Activated T-cell treated with anti-CD3 and anti-CD28 coated beads for 4 hours (primary cell): ENCODE measurements at regions not wholly inside any gene's neighbourhood (a gene's known extent, or its start where the extent isn't known, plus 50 kb on each side); places are given as distances from the start of the nearest gene placed in this dataset.
"Not testable (repeated sequence)": the region's sequence is repeated elsewhere in the genome, so short reads cannot be mapped to it uniquely, and the experiment has no call there.

Experiments
- DNase-seq: peaks from one replicate; pipeline ENCODE4 v3.0.0-alpha.2; 2020

DNA sequence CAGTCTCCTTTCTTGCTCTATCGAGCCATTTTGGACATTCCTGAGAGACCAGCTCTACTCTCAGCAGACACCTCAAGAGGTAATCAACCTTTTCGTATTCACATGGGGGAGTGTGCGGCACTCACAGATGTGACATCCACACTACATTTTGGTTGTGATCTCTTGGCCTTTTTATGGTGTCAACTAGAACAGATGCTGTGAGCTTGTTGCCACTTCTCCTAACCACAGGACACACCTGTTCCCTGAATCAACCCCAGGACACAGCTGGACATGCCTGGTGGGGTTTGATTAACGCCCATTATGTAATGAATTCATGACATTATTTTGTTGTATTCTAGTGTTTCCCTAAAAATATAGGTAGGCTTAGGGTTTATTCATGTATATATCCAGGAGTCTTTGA, 1143.6 kb downstream of the TMEM121 start:
- no peak for DNase-seq

DNA sequence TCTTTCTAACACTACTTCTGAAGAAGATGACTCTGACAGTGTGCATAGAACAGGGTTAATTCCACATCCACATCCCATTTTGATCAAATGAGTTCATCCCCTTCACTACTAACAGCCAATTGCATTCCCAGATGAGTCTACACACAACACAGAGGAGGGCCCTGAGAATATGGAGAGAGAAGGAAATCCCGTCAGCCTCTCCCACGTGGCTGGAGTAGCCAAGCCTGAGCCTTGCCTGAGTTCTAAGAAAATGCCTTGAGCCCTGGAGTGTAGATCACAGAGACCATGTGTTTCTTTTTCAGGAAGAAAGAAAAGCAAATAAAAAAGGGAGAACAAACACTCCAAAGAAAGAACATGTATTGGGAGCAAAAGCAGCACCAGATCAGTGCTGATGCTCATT, 1147.7 kb downstream of the TMEM121 start:
- not testable (repeated sequence) for DNase-seq

DNA sequence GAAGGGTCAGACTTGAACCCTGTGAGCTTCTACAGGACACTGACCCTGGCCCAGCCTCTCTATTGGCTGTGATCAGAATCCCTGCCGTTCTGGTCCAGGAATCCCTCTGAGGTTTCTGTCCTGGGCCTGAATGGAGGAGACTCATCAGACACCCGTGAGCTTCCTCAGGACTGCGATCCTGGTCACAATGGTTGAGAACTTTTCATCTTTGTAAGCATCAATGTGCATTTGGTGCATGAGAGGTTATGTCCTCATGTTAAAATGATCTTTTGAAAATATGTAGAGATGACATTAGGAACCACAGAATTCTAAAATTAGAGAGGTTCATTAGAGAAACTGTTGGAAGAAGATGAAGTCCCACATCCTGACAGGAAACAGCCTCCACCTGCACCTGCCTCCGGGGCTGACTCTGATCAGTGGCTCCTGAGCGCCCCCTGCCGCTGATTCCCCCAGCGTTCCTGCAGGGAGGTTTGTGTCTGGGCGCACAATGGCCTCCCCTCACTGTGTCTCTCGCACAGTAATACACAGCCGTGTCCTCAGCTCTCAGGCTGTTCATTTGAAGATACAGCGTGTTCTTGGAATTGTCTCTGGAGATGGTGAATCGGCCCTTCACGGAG, 1148.2 kb downstream of the TMEM121 start:
- DNase-seq = peak; percentile 35

DNA sequence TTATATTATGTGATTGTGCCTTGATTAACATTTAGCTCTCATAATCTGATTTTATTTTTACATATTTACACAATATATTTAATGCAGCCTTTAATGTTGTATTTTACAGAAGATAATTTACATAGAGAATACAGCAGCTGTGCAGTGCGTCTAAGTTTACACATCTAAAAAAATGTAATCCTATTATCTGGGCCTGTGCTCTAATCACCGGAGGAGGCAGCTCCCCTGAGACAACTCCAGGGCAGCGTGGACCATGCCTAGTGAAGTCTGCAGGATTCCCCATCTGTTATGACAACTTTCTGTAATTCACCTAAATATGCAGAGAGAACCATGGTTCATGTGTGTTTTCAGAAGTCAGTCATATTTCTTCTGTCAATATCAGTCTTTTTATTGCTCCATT, 1149.3 kb downstream of the TMEM121 start:
- DNase-seq = not testable (repeated sequence)

DNA sequence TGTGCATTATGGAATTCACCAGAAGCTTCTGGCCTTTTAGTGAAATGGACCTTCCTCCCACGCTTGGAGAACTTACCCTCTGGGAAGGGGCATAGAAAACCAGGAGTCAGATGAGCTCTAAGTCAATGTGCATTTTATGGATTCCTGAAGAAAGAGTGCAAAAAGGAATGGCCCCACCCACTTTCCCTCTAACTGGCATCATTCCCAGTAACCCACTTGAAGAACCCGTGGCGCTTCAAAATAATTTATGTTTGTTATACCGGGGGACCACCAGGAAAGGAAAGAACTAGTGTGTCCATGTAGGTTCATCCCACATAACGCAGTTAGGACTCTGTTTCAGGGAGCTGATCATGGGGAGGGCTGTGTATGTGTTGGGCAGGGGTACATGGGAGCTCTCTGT, 1153.4 kb downstream of the TMEM121 start:
- no peak for DNase-seq

DNA sequence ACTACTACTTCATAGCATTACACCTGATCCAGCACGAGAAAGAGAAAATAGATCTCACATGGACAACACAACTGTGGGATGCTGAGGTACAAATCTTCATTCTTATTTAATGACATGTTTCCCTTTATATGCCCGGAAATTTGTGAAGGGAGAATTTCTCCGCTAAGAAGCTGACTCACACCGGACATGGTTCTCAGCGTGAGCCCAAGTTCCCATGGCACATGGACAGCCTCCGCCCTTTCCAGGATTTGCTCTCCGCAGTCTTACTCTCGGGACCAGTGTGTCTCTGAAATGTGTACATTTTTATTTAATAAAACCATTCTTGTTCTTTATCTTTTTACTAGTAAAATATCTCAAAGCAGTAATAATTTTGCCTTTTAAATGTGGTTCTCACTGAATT, 1154.8 kb downstream of the TMEM121 start:
- no peak for DNase-seq

DNA sequence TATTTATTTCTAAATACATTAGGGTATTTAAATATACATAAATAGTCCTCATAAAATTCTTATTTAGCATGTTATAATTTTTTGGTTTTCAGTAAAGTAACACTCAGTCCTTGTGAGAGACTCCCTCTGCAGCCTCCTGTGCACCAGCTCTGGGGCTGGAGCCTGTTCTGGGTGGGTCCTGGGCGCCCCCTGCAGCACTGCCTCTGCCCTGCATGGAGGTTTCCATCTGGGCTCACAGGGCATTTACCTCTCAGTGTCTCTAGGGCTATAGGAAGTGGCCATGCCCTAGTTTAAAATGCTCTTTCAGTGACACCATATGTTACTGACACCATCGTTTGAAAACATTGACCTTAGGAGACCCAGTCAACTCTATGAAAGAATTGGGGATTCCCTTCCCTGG, 1155.2 kb downstream of the TMEM121 start:
- DNase-seq = no peak

DNA sequence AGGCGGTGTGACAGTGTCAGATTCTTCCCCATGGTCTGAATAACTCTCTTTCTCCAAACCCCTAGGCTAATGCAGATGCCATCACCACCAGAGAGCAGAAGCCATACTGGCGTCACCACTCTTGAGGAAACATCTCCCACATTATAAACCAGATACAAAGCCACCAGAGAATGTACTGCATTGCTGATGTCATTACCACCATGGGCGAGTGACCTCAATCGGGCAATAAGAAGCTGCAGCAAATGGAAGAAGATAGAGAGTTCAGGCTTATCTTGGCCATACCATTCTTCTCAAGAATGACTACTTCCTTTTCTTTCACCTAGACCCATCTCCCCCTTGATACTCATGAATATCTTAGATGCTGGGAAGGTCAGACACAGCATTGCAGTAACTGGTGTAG, 1157.2 kb downstream of the TMEM121 start:
- no peak for DNase-seq

DNA sequence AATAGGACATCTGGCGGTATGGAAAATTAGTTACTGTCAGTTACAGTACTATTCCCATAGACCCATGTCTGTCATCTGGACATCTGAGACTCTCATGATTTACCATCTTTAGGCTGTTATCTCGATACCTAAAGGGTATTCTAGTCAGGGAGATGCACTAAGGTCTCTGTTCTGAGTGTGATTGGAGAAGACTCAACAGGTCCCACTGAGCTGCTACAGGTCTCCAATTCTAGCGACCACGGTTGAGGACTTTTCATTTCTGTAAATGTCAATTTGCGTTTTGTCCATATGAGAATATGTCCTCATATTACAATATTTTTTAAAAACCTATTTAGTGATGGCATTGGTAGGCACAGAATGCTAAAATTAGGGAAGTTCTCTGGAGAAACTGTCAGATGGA, 1160.2 kb downstream of the TMEM121 start:
- DNase-seq = no peak

DNA sequence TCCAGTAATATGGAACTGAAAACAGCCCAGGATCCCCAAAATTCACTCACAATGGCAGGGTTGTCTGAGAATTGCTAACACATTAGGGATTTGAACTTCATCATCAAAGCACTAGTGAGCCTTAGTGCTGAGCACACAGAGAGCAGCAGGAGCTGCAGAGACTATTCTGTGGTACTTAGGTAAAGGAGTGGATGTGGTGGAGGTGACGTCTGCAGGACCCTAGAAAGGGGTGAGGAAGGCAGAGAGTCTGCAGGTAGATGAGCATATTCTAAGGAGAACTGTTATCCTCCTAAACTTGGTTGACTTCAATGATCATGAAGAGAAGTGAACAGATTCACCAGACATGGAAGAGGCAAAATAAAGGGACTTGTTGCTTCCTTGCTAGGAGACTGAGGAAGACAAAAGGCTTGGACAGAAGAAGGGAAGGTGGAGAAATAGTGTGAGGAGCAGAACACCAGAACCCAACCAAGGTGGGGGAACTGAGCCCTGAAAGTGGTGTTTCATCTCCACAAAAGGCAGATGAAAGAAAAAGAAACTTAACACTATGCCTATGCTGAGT, 1164.0 kb downstream of the TMEM121 start:
- no peak for DNase-seq

DNA sequence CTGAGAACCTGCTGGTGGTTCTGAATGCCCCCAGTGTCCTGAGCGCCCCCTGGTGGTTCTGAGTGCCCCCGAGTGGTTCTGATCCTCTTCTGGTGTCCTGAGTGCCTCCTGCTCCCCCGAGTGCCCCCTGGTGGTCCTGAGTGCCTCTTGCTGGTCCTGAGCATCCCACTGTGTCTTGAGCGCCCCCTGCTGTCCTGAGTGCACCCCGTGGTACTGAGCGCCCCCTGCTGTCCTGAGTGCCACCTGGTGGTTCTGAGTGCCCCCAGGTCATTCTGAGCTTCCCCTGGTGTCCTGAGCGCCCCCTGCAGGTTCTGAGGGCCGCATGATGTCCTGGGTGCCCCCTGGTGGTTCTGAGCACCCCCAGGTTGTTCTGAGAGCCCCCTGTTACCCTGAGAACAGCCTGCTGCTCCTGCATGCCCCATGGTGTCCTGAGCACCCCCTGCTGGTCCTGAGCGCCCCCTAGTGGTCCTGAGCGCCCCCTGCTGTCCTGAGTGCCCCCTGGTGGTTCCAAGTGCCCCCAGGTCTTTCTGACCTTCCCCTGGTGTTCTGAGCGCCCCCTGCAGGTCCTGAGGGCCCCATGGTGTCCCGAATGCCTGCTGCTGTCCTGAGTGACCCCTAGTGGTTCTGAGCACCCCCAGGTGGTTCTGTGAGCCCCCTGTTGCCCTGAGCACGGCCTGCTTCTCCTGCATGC, 1165.4 kb downstream of the TMEM121 start:
- peak; percentile 23 for DNase-seq

DNA sequence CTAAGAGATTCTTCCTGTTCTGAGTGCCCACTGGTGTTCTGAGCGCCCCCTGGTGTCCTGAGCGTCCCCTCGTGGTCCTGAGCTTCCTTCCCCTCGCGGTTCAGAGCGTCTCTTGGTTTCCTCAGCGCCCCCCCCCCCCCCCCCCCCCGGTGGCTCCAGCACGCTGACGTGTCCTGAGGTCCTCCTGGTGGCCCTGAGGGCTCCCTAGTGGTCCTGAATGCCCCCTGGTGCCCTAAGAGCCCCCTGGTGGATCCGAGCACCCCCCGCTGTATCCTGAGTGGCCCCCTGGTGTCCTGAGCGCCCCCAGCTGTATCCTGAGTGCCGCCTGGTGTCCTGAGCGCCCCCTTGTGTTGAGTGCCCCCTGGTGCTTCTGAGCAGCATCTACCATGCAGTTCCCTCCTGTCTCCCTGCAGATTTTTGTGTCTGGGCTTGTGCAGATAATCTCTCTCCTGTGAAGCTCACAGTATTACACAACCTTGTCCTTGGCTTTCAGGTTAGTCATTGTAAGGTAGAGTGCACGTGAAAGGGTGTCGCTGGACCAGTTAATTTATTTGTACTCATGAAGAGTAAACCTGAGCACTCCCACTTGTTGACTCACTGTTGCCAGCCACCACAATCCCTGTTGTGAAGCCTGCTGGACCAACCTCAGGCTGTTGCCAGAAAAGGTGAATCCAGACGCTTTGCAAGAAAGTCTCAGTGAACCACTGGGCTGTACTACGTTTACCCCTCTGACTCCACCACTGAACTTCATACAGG, 1168.4 kb downstream of the TMEM121 start:
- peak; percentile 55 for DNase-seq

DNA sequence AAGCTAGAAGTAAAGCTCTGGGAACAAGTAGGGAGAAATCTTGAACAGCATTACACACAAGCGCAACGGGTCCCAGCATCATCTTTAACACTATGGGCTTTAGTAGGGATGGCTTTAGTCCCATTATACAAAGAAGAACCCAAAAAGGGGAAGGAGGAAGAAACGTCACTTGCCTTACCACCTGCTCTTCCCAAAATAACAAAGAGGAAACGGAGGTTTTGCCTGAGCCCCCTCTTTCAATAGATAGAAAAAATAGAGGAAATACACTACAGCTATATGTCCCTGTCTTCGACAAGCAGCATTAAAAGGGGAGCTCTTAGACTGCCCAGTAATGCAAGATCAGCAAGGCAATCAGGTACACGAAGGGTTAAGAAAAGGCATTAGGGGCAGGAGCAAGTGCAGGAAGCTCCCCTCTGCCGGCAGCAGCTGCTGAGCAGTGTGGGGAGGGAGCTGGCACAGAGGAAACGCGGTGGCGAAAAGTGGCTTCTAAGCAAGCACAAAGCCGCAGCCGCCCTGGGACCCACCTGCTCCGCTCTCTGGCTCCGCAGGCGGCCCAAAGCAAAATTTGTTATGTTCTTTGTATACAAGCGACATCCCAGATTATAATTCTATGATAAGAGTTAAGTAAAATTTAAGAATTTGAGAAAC, 1172.4 kb downstream of the TMEM121 start:
- DNase-seq = not testable (repeated sequence)

DNA sequence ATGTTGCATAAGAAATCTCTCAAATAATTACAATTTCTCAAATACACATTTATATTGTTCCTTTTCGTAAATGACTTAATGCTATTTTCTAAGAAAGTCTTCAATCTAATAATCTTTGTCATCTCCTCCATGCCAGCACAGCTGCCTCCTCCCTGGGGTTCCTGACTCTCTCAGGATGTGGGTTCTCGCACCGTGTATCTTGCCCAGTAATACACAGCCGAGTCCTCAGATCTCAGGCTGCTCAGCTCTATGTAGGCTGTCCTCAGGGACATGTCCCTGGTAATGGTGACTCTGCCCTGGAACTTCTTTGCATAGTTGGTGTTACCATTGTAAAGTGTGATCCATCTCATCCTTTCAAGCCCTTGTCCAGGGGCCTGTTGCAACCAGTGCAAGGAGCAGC, 1177.3 kb downstream of the TMEM121 start:
- DNase-seq = not testable (repeated sequence)

DNA sequence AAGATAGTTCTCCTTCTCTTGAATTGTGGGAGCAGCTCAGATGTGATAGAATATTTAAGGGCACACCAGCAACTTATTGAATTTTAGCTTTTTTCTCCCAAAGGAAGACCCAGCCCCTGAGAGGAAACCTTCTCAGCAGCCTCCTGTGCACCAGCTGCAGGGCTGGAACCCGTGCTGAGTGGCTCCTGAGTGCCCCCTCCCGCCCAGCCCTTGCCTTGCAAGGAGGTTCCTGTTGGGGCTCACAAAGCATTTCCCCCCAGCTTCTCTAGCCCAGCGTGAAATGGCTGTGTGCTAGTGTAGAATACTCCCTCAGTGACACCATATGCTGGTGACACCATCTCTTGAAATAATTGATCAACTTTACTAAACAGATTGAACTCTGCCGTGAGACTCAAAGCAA, 1180.1 kb downstream of the TMEM121 start:
- not testable (repeated sequence) for DNase-seq

DNA sequence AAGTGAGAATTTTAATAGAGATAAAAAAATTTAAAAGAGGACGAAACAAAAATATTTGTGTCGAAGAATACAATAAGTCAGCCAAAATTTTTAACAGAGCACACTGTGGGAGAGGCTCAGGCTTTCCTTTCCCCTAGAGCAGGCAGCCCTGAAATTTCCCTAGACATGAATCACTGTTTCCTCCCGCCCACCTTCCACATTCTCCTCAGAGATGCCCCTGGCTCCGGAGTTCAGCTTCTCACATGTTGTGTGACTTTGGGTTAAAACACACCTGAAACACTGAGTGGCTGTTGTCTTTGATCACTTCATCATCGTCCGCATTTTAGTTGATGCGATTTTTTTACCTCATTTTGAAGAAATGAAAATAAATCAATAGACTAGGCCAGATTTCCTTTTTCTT, 1183.8 kb downstream of the TMEM121 start:
- DNase-seq = not testable (repeated sequence)

DNA sequence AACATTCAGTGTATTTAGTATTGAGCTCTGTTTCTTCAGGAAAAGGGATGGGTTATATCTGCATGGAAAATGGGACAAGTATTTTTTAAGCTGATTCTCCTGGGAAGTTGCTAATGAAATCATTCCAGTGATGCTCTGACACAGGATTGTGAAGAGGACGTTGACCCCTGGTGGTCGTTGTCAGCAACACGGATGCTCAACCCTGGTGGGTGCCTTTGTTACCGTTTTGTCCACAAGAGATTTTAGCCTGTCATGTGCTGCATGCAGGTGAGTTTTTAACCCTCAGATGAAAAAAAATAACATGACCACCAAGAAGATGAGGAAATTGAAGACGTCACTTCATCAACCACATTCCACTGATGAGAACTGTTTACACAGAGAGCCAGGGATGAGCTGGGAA, 1186.1 kb downstream of the TMEM121 start:
- DNase-seq = not testable (repeated sequence)

DNA sequence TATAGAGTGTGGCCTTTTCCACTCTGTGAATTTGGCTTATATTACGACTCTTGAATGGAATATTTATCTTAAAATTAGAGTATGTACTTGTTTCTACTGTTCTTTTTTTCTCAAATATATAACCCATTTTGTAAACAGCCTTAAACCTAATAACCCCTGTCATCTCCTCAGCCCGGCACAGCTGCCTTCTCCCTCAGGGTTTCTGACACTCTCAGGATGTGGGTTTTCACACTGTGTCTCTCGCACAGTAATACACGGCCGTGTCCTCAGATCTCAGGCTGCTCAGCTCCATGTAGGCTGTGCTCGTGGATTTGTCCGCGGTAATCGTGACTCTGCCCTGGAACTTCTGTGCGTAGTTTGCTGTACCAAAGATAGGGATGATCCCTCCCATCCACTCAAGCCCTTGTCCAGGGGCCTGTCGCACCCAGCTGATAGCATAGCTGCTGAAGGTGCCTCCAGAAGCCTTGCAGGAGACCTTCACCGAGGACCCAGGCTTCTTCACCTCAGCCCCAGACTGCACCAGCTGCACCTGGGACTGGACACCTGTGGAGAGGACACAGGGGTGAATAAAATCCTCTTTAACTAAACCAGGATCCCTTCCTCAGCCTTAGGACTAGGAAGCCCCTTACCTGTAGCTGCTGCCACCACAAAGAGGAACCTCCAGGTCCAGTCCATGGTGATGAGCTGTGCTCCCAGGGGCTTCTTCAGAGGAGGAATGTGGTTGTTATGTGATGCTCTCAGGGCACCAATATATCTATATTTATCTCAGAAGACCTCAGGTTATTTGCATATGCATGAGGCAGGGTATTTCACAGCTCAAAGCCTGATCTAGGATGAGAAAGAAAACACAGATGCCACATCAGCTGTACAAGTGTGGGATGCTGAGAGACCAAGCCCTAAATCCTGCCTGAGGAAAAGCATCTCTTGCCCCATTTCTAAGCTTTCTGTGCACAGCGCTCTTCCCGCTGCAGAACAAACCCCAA, 1188.4 kb downstream of the TMEM121 start:
- DNase-seq = not testable (repeated sequence)

DNA sequence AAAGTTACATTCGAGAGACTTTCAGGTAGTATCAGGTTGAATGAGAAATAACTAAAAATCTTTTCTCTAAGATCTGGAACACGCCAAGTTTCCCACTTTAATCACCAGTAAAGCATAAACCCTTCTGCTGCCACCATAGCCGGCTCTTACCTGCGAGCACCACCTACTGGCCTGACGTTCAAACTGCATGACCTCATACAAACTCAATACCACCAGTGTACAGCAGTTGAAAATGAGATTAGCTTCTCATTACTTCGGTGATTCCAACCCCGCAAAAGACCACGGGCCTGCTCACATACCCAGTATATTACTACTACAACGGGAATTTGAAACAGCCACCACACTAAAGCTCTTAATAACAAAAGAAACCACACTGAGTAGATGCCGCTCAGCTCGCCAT, 1191.2 kb downstream of the TMEM121 start:
- DNase-seq = not testable (repeated sequence)

DNA sequence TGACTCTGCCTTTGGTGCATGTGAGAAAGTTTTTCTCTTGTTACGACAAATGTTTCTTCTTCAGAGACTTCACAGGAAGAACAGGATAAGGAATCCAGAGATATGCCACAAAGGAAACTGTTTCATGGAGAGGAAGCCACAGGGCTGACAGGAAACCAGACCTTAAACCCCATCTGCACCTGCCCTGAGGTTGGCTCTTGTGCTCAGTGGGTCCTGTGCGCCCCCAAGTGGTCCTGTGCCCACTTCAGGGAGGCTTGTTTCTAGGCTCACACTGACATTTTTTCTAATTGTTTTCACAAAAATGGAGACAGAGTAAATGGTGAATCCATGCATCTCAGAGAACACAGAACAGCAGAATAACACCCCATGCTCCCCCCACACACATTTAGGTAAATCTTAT, 1193.5 kb downstream of the TMEM121 start:
- not testable (repeated sequence) for DNase-seq

DNA sequence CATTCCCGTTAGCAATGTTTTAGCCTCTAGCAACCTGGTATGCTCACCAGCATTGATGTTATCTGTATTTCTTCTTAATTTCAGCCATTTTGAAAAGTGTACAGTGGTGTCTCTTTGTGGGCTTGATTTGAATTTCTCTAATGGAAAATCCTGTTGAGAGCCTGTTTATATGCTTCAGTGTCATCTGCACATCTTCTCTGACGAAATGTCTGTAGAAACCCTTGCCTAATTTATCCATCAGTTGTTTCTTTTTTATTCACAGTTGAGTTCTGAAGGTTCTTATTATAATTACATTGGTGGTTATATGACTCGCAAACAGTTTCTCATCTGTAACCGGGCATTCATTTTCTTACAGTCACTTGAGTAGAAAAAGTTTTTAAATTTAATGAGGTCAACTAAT, 1195.5 kb downstream of the TMEM121 start:
- not testable (repeated sequence) for DNase-seq
